ENCODE measurements at regions not wholly inside any gene's neighbourhood (a gene's known extent, or its start where the extent isn't known, plus 50 kb on each side); places are given as distances from the start of the nearest gene placed in this dataset.
"Not testable (repeated sequence)": the region's sequence is repeated elsewhere in the genome, so short reads cannot be mapped to it uniquely, and the experiment has no call there.

GRCh38 chr11:39804271-39804670, 1655.2 kb downstream of the LRRC4C start:
- Mint-ChIP-seq H3K4me1 (ENCODE audit: low read depth) (no peaks in the 10 kb centered on the region), H3K27me3 (ENCODE audit: insufficient read depth) (no peaks in the 10 kb centered on the region), H3K27ac (no peak overlapping the region), H3K4me3 (no peak overlapping the region), H3K9me3 (peaks cover 21% of the 10 kb centered on the region), H3K36me3 (ENCODE audit: low read depth) (no peaks in the 10 kb centered on the region)
- intact Hi-C loops (cut with micrococcal nuclease): no loop called here
- DNase-seq (ENCODE audit: low spot score): no peak

- no peak overlapping the region for H3K27ac Mint-ChIP-seq
- H3K4me1 Mint-ChIP-seq (ENCODE audit: low read depth): no peaks in the 10 kb centered on the region
- no peak overlapping the region for H3K4me3 Mint-ChIP-seq
- peaks cover 12% of the 10 kb centered on the region for H3K9me3 Mint-ChIP-seq
- intact Hi-C loops (cut with micrococcal nuclease): no loop called here
- DNase-seq (ENCODE audit: low spot score): no peak
- no peaks in the 10 kb centered on the region for H3K36me3 Mint-ChIP-seq (ENCODE audit: low read depth)
- no peaks in the 10 kb centered on the region for H3K27me3 Mint-ChIP-seq (ENCODE audit: insufficient read depth)
Observed at GRCh38 chr11:39786682-39787081, 1672.8 kb downstream of the LRRC4C start.

GRCh38 chr11:39786281-39786680, 1673.2 kb downstream of the LRRC4C start:
- Mint-ChIP-seq H3K9me3 (peaks cover 12% of the 10 kb centered on the region), H3K4me1 (ENCODE audit: low read depth) (no peaks in the 10 kb centered on the region), H3K27me3 (ENCODE audit: insufficient read depth) (no peaks in the 10 kb centered on the region), H3K36me3 (ENCODE audit: low read depth) (no peaks in the 10 kb centered on the region), H3K27ac (no peak overlapping the region), H3K4me3 (no peak overlapping the region)
- intact Hi-C loops (cut with micrococcal nuclease): no loop called here
- DNase-seq (ENCODE audit: low spot score): no peak

- Mint-ChIP-seq H3K4me1 (ENCODE audit: low read depth) (no peaks in the 10 kb centered on the region), H3K36me3 (ENCODE audit: low read depth) (no peaks in the 10 kb centered on the region), H3K27me3 (ENCODE audit: insufficient read depth) (no peaks in the 10 kb centered on the region), H3K4me3 (no peak overlapping the region), H3K9me3 (peaks cover 7% of the 10 kb centered on the region), H3K27ac (no peak overlapping the region)
- intact Hi-C loops (cut with micrococcal nuclease): no loop called here
- DNase-seq (ENCODE audit: low spot score): no peak
Observed at GRCh38 chr11:39784873-39785272, 1674.6 kb downstream of the LRRC4C start.

GRCh38 chr11:39780131-39780530, 1679.3 kb downstream of the LRRC4C start:
- Mint-ChIP-seq H3K36me3 (ENCODE audit: low read depth) (no peaks in the 10 kb centered on the region), H3K9me3 (peaks cover 10% of the 10 kb centered on the region), H3K27me3 (ENCODE audit: insufficient read depth) (no peaks in the 10 kb centered on the region), H3K4me1 (ENCODE audit: low read depth) (no peaks in the 10 kb centered on the region), H3K27ac (no peak overlapping the region), H3K4me3 (no peak overlapping the region)
- intact Hi-C loops (cut with micrococcal nuclease): no loop called here
- no peak for DNase-seq (ENCODE audit: low spot score)

- no peak overlapping the region for H3K4me3 Mint-ChIP-seq
- no peak overlapping the region for H3K27ac Mint-ChIP-seq
- no peaks in the 10 kb centered on the region for H3K27me3 Mint-ChIP-seq (ENCODE audit: insufficient read depth)
- no peaks in the 10 kb centered on the region for H3K36me3 Mint-ChIP-seq (ENCODE audit: low read depth)
- intact Hi-C loops (cut with micrococcal nuclease): no loop called here
- no peaks in the 10 kb centered on the region for H3K4me1 Mint-ChIP-seq (ENCODE audit: low read depth)
- DNase-seq (ENCODE audit: low spot score): no peak
- peaks cover 8% of the 10 kb centered on the region for H3K9me3 Mint-ChIP-seq
Observed at GRCh38 chr11:39777035-39777434, 1682.4 kb downstream of the LRRC4C start.

GRCh38 chr11:39772525-39773137, 1686.8 kb downstream of the LRRC4C start:
- Mint-ChIP-seq H3K27me3 (ENCODE audit: insufficient read depth) (no peaks in the 10 kb centered on the region), H3K36me3 (ENCODE audit: low read depth) (no peaks in the 10 kb centered on the region), H3K4me1 (ENCODE audit: low read depth) (no peaks in the 10 kb centered on the region), H3K27ac (no peak overlapping the region), H3K9me3 (peaks cover 8% of the 10 kb centered on the region), H3K4me3 (no peak overlapping the region)
- no peak for DNase-seq (ENCODE audit: low spot score)
- intact Hi-C loops (cut with micrococcal nuclease): no loop called here

- Mint-ChIP-seq H3K36me3 (ENCODE audit: low read depth) (no peaks in the 10 kb centered on the region), H3K27me3 (ENCODE audit: insufficient read depth) (no peaks in the 10 kb centered on the region)
Observed at GRCh38 chr11:39768214-39768613, 1691.2 kb downstream of the LRRC4C start.

GRCh38 chr11:39745401-39745800, 1714.1 kb downstream of the LRRC4C start:
- Mint-ChIP-seq H3K27ac (no peak overlapping the region), H3K27me3 (ENCODE audit: insufficient read depth) (no peaks in the 10 kb centered on the region), H3K4me1 (ENCODE audit: low read depth) (no peaks in the 10 kb centered on the region), H3K9me3 (peaks cover 24% of the 10 kb centered on the region), H3K36me3 (ENCODE audit: low read depth) (no peaks in the 10 kb centered on the region), H3K4me3 (no peak overlapping the region)
- intact Hi-C loops (cut with micrococcal nuclease): no loop called here
- no peak for DNase-seq (ENCODE audit: low spot score)

More at GRCh38 chr11:39768214-39768613, 1691.2 kb downstream of the LRRC4C start:
- DNase-seq (ENCODE audit: low spot score): no peak
- H3K4me1 Mint-ChIP-seq (ENCODE audit: low read depth): no peaks in the 10 kb centered on the region
- intact Hi-C loops (cut with micrococcal nuclease): no loop called here
- peaks cover 19% of the 10 kb centered on the region for H3K9me3 Mint-ChIP-seq
- no peak overlapping the region for H3K27ac Mint-ChIP-seq
- no peak overlapping the region for H3K4me3 Mint-ChIP-seq

GRCh38 chr11:39741066-39741465, 1718.4 kb downstream of the LRRC4C start:
- Mint-ChIP-seq H3K4me3 (no peak overlapping the region), H3K27me3 (ENCODE audit: insufficient read depth) (no peaks in the 10 kb centered on the region), H3K4me1 (ENCODE audit: low read depth) (no peaks in the 10 kb centered on the region), H3K9me3 (peaks cover 17% of the 10 kb centered on the region), H3K27ac (no peak overlapping the region), H3K36me3 (ENCODE audit: low read depth) (no peaks in the 10 kb centered on the region)
- DNase-seq (ENCODE audit: low spot score): no peak
- intact Hi-C loops (cut with micrococcal nuclease): no loop called here

- DNase-seq (ENCODE audit: low spot score); H3K4me1 Mint-ChIP-seq (ENCODE audit: low read depth); H3K36me3 Mint-ChIP-seq (ENCODE audit: low read depth); H3K27ac Mint-ChIP-seq; H3K27me3 Mint-ChIP-seq (ENCODE audit: insufficient read depth); H3K4me3 Mint-ChIP-seq; intact Hi-C loops (cut with micrococcal nuclease): not testable (repeated sequence)
- H3K9me3 Mint-ChIP-seq: peaks cover 18% of the 10 kb centered on the region
Observed at GRCh38 chr11:39736351-39736750, 1723.1 kb downstream of the LRRC4C start.

GRCh38 chr11:39732001-39732400, 1727.5 kb downstream of the LRRC4C start:
- Mint-ChIP-seq H3K27me3 (ENCODE audit: insufficient read depth) (no peaks in the 10 kb centered on the region), H3K36me3 (ENCODE audit: low read depth) (no peaks in the 10 kb centered on the region), H3K4me3 (no peak overlapping the region), H3K4me1 (ENCODE audit: low read depth) (no peaks in the 10 kb centered on the region), H3K9me3 (peaks cover 27% of the 10 kb centered on the region), H3K27ac (no peak overlapping the region)
- DNase-seq (ENCODE audit: low spot score): no peak
- intact Hi-C loops (cut with micrococcal nuclease): no loop called here

- Mint-ChIP-seq H3K27ac (no peak overlapping the region), H3K4me3 (no peak overlapping the region), H3K4me1 (ENCODE audit: low read depth) (no peaks in the 10 kb centered on the region), H3K36me3 (ENCODE audit: low read depth) (no peaks in the 10 kb centered on the region), H3K27me3 (ENCODE audit: insufficient read depth) (no peaks in the 10 kb centered on the region), H3K9me3 (peaks cover 13% of the 10 kb centered on the region)
- DNase-seq (ENCODE audit: low spot score): no peak
- intact Hi-C loops (cut with micrococcal nuclease): no loop called here
Observed at GRCh38 chr11:39725081-39725480, 1734.4 kb downstream of the LRRC4C start.

- intact Hi-C loops (cut with micrococcal nuclease): no loop called here
- H3K9me3 Mint-ChIP-seq: peaks cover 13% of the 10 kb centered on the region
- H3K4me1 Mint-ChIP-seq (ENCODE audit: low read depth): no peaks in the 10 kb centered on the region
- H3K4me3 Mint-ChIP-seq: no peak overlapping the region
- no peak for DNase-seq (ENCODE audit: low spot score)
- H3K27ac Mint-ChIP-seq: no peak overlapping the region
- no peaks in the 10 kb centered on the region for H3K36me3 Mint-ChIP-seq (ENCODE audit: low read depth)
- no peaks in the 10 kb centered on the region for H3K27me3 Mint-ChIP-seq (ENCODE audit: insufficient read depth)
Observed at GRCh38 chr11:39724404-39724803, 1735.0 kb downstream of the LRRC4C start.

All from activated T-helper 1 cell treated with anti-CD3 and anti-CD28 coated beads, Interleukin-12 subunit alpha, Interleukin-12 subunit beta, Interleukin-2, Interleukin-4 antibody, amounts not matched to agents 30 ng/mL and 10 ng/mL and 1 ng/mL, durations not matched to agents 14 hours and 24 hours and 36 hours (primary cell).